ENCODE measurements at regions not wholly inside any gene's neighbourhood (a gene's known extent, or its start where the extent isn't known, plus 50 kb on each side); places are given as distances from the start of the nearest gene placed in this dataset.

- Histone ChIP-seq H3K4me1 (ENCODE audit: control insufficient read depth, insufficient read depth, low read length) (no peaks in the 10 kb centered on the region), H3K27ac (ENCODE audit: low read length) (no peak overlapping the region), H3K27me3 (ENCODE audit: control insufficient read depth, insufficient read depth, low read length) (no peaks in the 10 kb centered on the region), H3K9me3 (ENCODE audit: control insufficient read depth, low read depth, low read length) (no peaks in the 10 kb centered on the region), H3K4me3 (ENCODE audit: low read length) (no peak overlapping the region), H3K36me3 (ENCODE audit: control insufficient read depth, insufficient read depth, low read length) (no peaks in the 10 kb centered on the region)
- no peak for DNase-seq
- WGBS (ENCODE audit: insufficient coverage, low lambda C conversion rate), result no CpG with 5 or more reads among the region's 1 CpG
Measured at GRCh38 chr5:166672431-166672830, 1619.0 kb upstream of the WWC1 start.

- no CpG with 5 or more reads among the region's 2 CpGs for WGBS (ENCODE audit: insufficient coverage, low lambda C conversion rate)
- Histone ChIP-seq H3K27me3 (ENCODE audit: control insufficient read depth, insufficient read depth, low read length) (no peaks in the 10 kb centered on the region), H3K27ac (ENCODE audit: low read length) (no peak overlapping the region), H3K4me1 (ENCODE audit: control insufficient read depth, insufficient read depth, low read length) (no peaks in the 10 kb centered on the region), H3K9me3 (ENCODE audit: control insufficient read depth, low read depth, low read length) (no peaks in the 10 kb centered on the region), H3K36me3 (ENCODE audit: control insufficient read depth, insufficient read depth, low read length) (no peaks in the 10 kb centered on the region), H3K4me3 (ENCODE audit: low read length) (no peak overlapping the region)
- peak in 1 of 2 donors; percentile 3 for DNase-seq
Measured at GRCh38 chr5:166677891-166678290, 1613.6 kb upstream of the WWC1 start.

- H3K27me3 ChIP-seq (ENCODE audit: control insufficient read depth, insufficient read depth, low read length), result no peaks in the 10 kb centered on the region
- H3K9me3 ChIP-seq (ENCODE audit: control insufficient read depth, low read depth, low read length), result no peaks in the 10 kb centered on the region
- no peaks in the 10 kb centered on the region for H3K4me1 ChIP-seq (ENCODE audit: control insufficient read depth, insufficient read depth, low read length)
- H3K27ac ChIP-seq (ENCODE audit: low read length), result no peak overlapping the region
- DNase-seq, result no peak
- no peaks in the 10 kb centered on the region for H3K36me3 ChIP-seq (ENCODE audit: control insufficient read depth, insufficient read depth, low read length)
- WGBS (ENCODE audit: insufficient coverage, low lambda C conversion rate), result 50% methylated on average over 2 of the region's 5 CpGs
- H3K4me3 ChIP-seq (ENCODE audit: low read length), result no peak overlapping the region
Measured at GRCh38 chr5:166679331-166679730, 1612.1 kb upstream of the WWC1 start.

- Histone ChIP-seq H3K4me3 (ENCODE audit: low read length) (no peak overlapping the region), H3K27ac (ENCODE audit: low read length) (no peak overlapping the region), H3K4me1 (ENCODE audit: control insufficient read depth, insufficient read depth, low read length) (no peaks in the 10 kb centered on the region), H3K36me3 (ENCODE audit: control insufficient read depth, insufficient read depth, low read length) (no peaks in the 10 kb centered on the region), H3K27me3 (ENCODE audit: control insufficient read depth, insufficient read depth, low read length) (no peaks in the 10 kb centered on the region), H3K9me3 (ENCODE audit: control insufficient read depth, low read depth, low read length) (no peaks in the 10 kb centered on the region)
- DNase-seq, result no peak
- 91% methylated on average over 3 of the region's 4 CpGs for WGBS (ENCODE audit: insufficient coverage, low lambda C conversion rate)
Measured at GRCh38 chr5:166695326-166695725, 1596.1 kb upstream of the WWC1 start.

- H3K27ac ChIP-seq (ENCODE audit: low read length), result no peak overlapping the region
- no peak overlapping the region for H3K4me3 ChIP-seq (ENCODE audit: low read length)
- 14% methylated on average over 1 of the region's 3 CpGs for WGBS (ENCODE audit: insufficient coverage, low lambda C conversion rate)
- no peaks in the 10 kb centered on the region for H3K27me3 ChIP-seq (ENCODE audit: control insufficient read depth, insufficient read depth, low read length)
- H3K4me1 ChIP-seq (ENCODE audit: control insufficient read depth, insufficient read depth, low read length), result no peaks in the 10 kb centered on the region
- H3K36me3 ChIP-seq (ENCODE audit: control insufficient read depth, insufficient read depth, low read length), result no peaks in the 10 kb centered on the region
- no peaks in the 10 kb centered on the region for H3K9me3 ChIP-seq (ENCODE audit: control insufficient read depth, low read depth, low read length)
- DNase-seq, result no peak
Measured at GRCh38 chr5:166708291-166708690, 1583.2 kb upstream of the WWC1 start.

GRCh38 chr5:166709691-166710090 is 1581.8 kb upstream of the WWC1 start:
- H3K36me3 ChIP-seq (ENCODE audit: control insufficient read depth, insufficient read depth, low read length), result no peaks in the 10 kb centered on the region
- H3K4me1 ChIP-seq (ENCODE audit: control insufficient read depth, insufficient read depth, low read length), result no peaks in the 10 kb centered on the region
- H3K4me3 ChIP-seq (ENCODE audit: low read length), result no peak overlapping the region
- WGBS (ENCODE audit: insufficient coverage, low lambda C conversion rate), result no CpG with 5 or more reads among the region's 1 CpG
- DNase-seq, result no peak
- H3K27ac ChIP-seq (ENCODE audit: low read length), result no peak overlapping the region
- H3K9me3 ChIP-seq (ENCODE audit: control insufficient read depth, low read depth, low read length), result no peaks in the 10 kb centered on the region
- no peaks in the 10 kb centered on the region for H3K27me3 ChIP-seq (ENCODE audit: control insufficient read depth, insufficient read depth, low read length)

- H3K27ac ChIP-seq (ENCODE audit: low read length), result no peak overlapping the region
- H3K27me3 ChIP-seq (ENCODE audit: control insufficient read depth, insufficient read depth, low read length), result no peaks in the 10 kb centered on the region
- no peak overlapping the region for H3K4me3 ChIP-seq (ENCODE audit: low read length)
- H3K9me3 ChIP-seq (ENCODE audit: control insufficient read depth, low read depth, low read length), result no peaks in the 10 kb centered on the region
- WGBS (ENCODE audit: insufficient coverage, low lambda C conversion rate), result 20% methylated on average over 1 of the region's 2 CpGs
- no peak for DNase-seq
- H3K36me3 ChIP-seq (ENCODE audit: control insufficient read depth, insufficient read depth, low read length), result no peaks in the 10 kb centered on the region
- no peaks in the 10 kb centered on the region for H3K4me1 ChIP-seq (ENCODE audit: control insufficient read depth, insufficient read depth, low read length)
Measured at GRCh38 chr5:166710271-166710670, 1581.2 kb upstream of the WWC1 start.

GRCh38 chr5:166712447-166713185 is 1578.8 kb upstream of the WWC1 start:
- no peaks in the 10 kb centered on the region for H3K36me3 ChIP-seq (ENCODE audit: control insufficient read depth, insufficient read depth, low read length)
- H3K4me3 ChIP-seq (ENCODE audit: low read length), result no peak overlapping the region
- H3K27ac ChIP-seq (ENCODE audit: low read length), result no peak overlapping the region
- DNase-seq, result no peak
- no peaks in the 10 kb centered on the region for H3K9me3 ChIP-seq (ENCODE audit: control insufficient read depth, low read depth, low read length)
- no peaks in the 10 kb centered on the region for H3K27me3 ChIP-seq (ENCODE audit: control insufficient read depth, insufficient read depth, low read length)
- no peaks in the 10 kb centered on the region for H3K4me1 ChIP-seq (ENCODE audit: control insufficient read depth, insufficient read depth, low read length)
- WGBS (ENCODE audit: insufficient coverage, low lambda C conversion rate), result no CpG with 5 or more reads among the region's 1 CpG

- DNase-seq, result peak; percentile 24 to 64
- WGBS (ENCODE audit: insufficient coverage, low lambda C conversion rate), result no CpG with 5 or more reads among the region's 8 CpGs
- Histone ChIP-seq H3K27ac (ENCODE audit: low read length) (no peak overlapping the region), H3K36me3 (ENCODE audit: control insufficient read depth, insufficient read depth, low read length) (no peaks in the 10 kb centered on the region), H3K27me3 (ENCODE audit: control insufficient read depth, insufficient read depth, low read length) (no peaks in the 10 kb centered on the region), H3K4me1 (ENCODE audit: control insufficient read depth, insufficient read depth, low read length) (no peaks in the 10 kb centered on the region), H3K4me3 (ENCODE audit: low read length) (no peak overlapping the region), H3K9me3 (ENCODE audit: control insufficient read depth, low read depth, low read length) (no peaks in the 10 kb centered on the region)
Measured at GRCh38 chr5:166713295-166713694, 1578.2 kb upstream of the WWC1 start.

GRCh38 chr5:166716856-166717492 is 1574.5 kb upstream of the WWC1 start:
- Histone ChIP-seq H3K27me3 (ENCODE audit: control insufficient read depth, insufficient read depth, low read length) (no peaks in the 10 kb centered on the region), H3K4me3 (ENCODE audit: low read length) (no peak overlapping the region), H3K27ac (ENCODE audit: low read length) (no peak overlapping the region), H3K36me3 (ENCODE audit: control insufficient read depth, insufficient read depth, low read length) (no peaks in the 10 kb centered on the region), H3K4me1 (ENCODE audit: control insufficient read depth, insufficient read depth, low read length) (no peaks in the 10 kb centered on the region), H3K9me3 (ENCODE audit: control insufficient read depth, low read depth, low read length) (no peaks in the 10 kb centered on the region)
- DNase-seq, result peak in 1 of 2 donors; percentile 16
- WGBS (ENCODE audit: insufficient coverage, low lambda C conversion rate), result no CpG with 5 or more reads among the region's 6 CpGs

- no peak overlapping the region for H3K27ac ChIP-seq (ENCODE audit: low read length)
- no CpG with 5 or more reads among the region's 2 CpGs for WGBS (ENCODE audit: insufficient coverage, low lambda C conversion rate)
Measured at GRCh38 chr5:166719991-166720390, 1571.5 kb upstream of the WWC1 start.

More at GRCh38 chr5:166719991-166720390, 1571.5 kb upstream of the WWC1 start:
- H3K27me3 ChIP-seq (ENCODE audit: control insufficient read depth, insufficient read depth, low read length), result no peaks in the 10 kb centered on the region
- H3K36me3 ChIP-seq (ENCODE audit: control insufficient read depth, insufficient read depth, low read length), result no peaks in the 10 kb centered on the region
- no peak for DNase-seq
- no peaks in the 10 kb centered on the region for H3K9me3 ChIP-seq (ENCODE audit: control insufficient read depth, low read depth, low read length)
- H3K4me1 ChIP-seq (ENCODE audit: control insufficient read depth, insufficient read depth, low read length), result no peaks in the 10 kb centered on the region
- H3K4me3 ChIP-seq (ENCODE audit: low read length), result no peak overlapping the region
